ENCODE measurements at regions not wholly inside any gene's neighbourhood (a gene's known extent, or its start where the extent isn't known, plus 50 kb on each side); places are given as distances from the start of the nearest gene placed in this dataset.
A peak's percentile ranks its signal among the peaks of the same experiment; 100 is the strongest.
"Not testable (repeated sequence)": the region's sequence is repeated elsewhere in the genome, so short reads cannot be mapped to it uniquely, and the experiment has no call there.

DNA sequence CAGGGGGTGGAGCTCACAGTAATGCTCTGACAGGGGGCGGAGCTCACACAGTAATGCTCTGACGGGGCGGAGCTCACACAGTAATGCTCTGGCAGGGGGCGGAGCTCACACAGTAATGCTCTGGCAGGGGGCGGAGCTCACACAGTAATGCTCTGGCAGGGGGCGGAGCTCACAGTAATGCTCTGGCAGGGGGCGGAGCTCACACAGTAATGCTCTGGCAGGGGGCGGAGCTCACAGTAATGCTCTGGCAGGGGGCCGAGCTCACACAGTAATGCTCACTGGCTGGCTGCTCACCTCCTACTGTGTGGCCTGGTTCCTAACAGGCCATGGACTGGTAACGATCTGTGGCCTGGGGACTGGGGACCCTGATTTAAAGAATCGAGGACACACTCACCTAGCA lies 53.9 kb upstream of the TNK2 start:
- H3K27me3 ChIP-seq: not testable (repeated sequence)

DNA sequence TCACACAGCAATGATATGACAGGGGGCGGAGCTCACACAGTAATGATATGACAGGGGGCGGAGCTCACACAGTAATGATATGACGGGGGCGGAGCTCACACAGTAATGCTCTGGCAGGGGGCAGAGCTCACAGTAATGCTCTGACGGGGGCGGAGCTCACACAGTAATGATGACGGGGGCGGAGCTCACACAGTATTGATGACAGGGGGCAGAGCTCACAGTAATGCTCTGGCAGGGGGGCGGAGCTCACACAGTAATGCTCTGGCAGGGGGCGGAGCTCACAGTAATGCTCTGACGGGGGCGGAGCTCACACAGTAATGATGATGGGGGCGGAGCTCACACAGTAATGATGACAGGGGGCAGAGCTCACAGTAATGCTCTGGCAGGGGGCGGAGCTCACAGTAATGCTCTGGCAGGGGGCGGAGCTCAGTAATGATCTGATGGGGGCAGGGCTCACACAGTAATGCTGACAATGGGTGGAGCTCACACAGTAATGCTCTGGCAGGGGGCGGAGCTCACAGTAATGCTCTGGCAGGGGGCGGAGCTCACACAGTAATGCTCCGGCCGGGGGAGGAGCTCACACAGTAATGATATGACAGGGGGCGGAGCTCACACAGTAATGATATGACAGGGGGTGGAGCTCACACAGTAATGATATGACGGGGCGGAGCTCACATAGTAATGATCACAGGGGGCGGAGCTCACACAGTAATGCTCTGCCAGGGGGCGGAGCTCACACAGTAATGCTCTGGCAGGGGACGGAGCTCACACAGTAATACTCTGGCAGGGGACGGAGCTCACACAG lies 52.8 kb upstream of the TNK2 start:
- not testable (repeated sequence) for H3K27ac ChIP-seq; H3K4me3 ChIP-seq; H3K27me3 ChIP-seq; H3K36me3 ChIP-seq; H3K4me1 ChIP-seq; H3K9me3 ChIP-seq (replicated peaks)
- peak; percentile 18 to 20 for DNase-seq

More for the DNA sequence above, 53.9 kb upstream of the TNK2 start:
- H3K36me3 ChIP-seq; DNase-seq; H3K4me3 ChIP-seq; H3K9me3 ChIP-seq (replicated peaks); H3K27ac ChIP-seq; H3K4me1 ChIP-seq: not testable (repeated sequence)

DNA sequence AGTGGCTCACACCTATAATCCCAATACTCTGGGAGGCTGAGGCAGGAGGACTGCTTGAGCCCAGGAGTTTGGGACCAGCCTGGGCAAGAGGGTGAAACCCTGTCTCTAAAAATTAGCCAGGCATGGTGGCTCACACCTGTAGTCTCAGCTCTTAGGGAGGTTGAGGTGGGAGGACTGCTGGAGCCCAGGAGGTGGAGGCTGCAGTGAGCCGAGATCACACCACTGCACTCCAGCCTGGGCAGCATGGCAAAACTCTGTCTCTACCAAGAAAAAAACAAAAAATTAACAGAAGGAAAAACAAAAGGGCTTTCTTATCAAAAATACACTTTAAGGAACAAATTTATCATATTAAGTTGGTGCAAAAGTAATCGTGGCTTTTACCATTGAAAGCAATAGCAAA lies 51.8 kb upstream of the TNK2 start:
- DNase-seq; H3K27me3 ChIP-seq; H3K9me3 ChIP-seq (replicated peaks): not testable (repeated sequence)

DNA sequence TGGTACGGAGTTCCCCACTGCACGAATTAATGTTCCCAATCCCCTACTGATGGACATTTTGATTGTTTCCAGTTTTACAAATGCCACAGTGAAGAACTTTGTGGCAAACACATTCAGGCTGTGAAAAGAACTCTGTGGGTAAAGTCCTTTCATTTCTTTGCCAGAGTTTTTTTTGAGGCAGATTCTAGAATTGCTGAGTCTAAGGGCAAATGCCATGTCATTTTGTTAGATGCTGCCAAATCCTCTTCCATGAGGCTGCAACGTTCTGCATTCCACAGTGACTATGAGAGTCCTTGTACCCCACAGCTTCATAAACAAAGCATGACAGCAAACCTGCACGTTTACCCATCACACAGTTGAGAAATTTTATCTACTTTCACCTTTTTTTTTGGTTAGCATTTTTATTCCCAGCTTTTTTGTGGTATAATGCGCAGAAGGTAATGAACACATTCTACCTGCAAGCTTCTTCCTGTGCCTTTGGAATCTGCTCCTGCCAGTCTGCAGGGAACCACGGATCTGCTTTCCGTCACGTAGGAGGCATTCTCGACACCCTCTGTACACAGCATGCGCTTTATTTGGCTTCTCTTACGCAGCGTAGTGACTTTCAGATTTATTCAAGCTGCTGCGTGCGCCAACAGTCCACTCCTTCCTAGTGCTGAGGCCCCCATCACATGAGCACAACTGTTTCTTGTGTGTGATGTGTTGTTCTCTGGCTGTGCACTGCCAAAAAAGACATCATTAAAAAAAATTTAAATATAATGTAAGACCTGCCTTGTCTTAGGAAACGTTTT lies 51.2 kb upstream of the TNK2 start:
- H3K4me3 ChIP-seq; H3K4me1 ChIP-seq; DNase-seq; H3K9me3 ChIP-seq (replicated peaks); H3K27me3 ChIP-seq; H3K36me3 ChIP-seq; H3K27ac ChIP-seq: not testable (repeated sequence)

More for the DNA sequence above, 51.8 kb upstream of the TNK2 start:
- not testable (repeated sequence) for H3K4me1 ChIP-seq, H3K27ac ChIP-seq, H3K4me3 ChIP-seq, H3K36me3 ChIP-seq

DNA sequence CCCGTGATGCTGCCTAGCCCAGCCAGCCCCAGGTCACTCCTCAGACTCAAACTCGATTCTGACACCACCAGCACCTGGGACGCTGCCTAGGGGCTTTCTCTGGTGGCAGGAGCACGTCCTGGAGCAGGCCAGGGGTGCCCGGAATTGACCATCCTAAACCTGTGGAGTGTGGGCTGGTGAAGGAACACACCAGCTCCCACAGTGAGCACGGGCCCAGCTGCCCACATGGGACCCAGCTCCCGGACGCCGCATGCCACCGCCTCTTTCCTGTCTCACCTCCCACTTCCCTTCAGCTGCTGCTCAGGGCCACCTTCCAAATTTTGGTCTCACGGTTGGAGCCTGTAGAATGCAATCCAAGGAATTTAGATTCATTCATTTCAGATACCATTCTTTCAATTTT lies 50.4 kb upstream of the TNK2 start:
- H3K27ac ChIP-seq; DNase-seq; H3K9me3 ChIP-seq (replicated peaks); H3K4me3 ChIP-seq; H3K27me3 ChIP-seq; H3K4me1 ChIP-seq; H3K36me3 ChIP-seq: not testable (repeated sequence)
